Astrocyte of the cerebellum (primary cell): ENCODE measurements at regions not wholly inside any gene's neighbourhood (a gene's known extent, or its start where the extent isn't known, plus 50 kb on each side); places are given as distances from the start of the nearest gene placed in this dataset.

ENCODE experiments used
- DNase-seq: peaks from one replicate; pipeline ENCODE4 v3.0.0-alpha.2; 2011; ENCODE audit warnings: low read depth
- H3K4me3 ChIP-seq: 2 replicates; pipeline ENCODE4 v1.5.1; 2011; ENCODE audit warnings: mild to moderate bottlenecking, low read depth, low read length, moderate library complexity
- CTCF ChIP-seq: IDR thresholded peaks from 2 replicates; pipeline ENCODE4 v1.5.1; 2012; ENCODE audit warnings: low read length, low read depth, moderate library complexity, mild to moderate bottlenecking; ENCODE audit errors: missing control alignments
- in situ Hi-C: cut with HindIII; loops from 2 replicates; pipeline ENCODE4 v1.10.0; 2017; ENCODE audit warnings: low sequenced_read_pairs

GRCh38 chr10:9239298-9239697, 1184.8 kb downstream of the GATA3 start:
- no peak for DNase-seq
- H3K4me3 ChIP-seq = no peak overlapping the region
- TF ChIP-seq CTCF = no peak
- in situ Hi-C loops = no loop called here

- no peak for TF ChIP-seq CTCF
- DNase-seq = no peak
- in situ Hi-C loops = no loop called here
- no peak overlapping the region for H3K4me3 ChIP-seq
Measured at GRCh38 chr10:9243941-9244411, 1189.5 kb downstream of the GATA3 start.

- TF ChIP-seq CTCF = no peak
- no peak for DNase-seq
- in situ Hi-C loops = no loop called here
- H3K4me3 ChIP-seq = no peak overlapping the region
Measured at GRCh38 chr10:9244864-9245263, 1190.4 kb downstream of the GATA3 start.

GRCh38 chr10:9253121-9253520, 1198.6 kb downstream of the GATA3 start:
- H3K4me3 ChIP-seq = no peak overlapping the region
- TF ChIP-seq CTCF = no peak
- in situ Hi-C loops = no loop called here
- DNase-seq = peak; percentile 36

GRCh38 chr10:9254353-9254752, 1199.9 kb downstream of the GATA3 start:
- in situ Hi-C loops = no loop called here
- TF ChIP-seq CTCF = no peak
- no peak overlapping the region for H3K4me3 ChIP-seq
- DNase-seq = peak; percentile 15

- TF ChIP-seq CTCF = no peak
- no peak for DNase-seq
- no peak overlapping the region for H3K4me3 ChIP-seq
- in situ Hi-C loops = no loop called here
Measured at GRCh38 chr10:9260690-9261089, 1206.2 kb downstream of the GATA3 start.

GRCh38 chr10:9262770-9263169, 1208.3 kb downstream of the GATA3 start:
- no peak for DNase-seq
- no peak overlapping the region for H3K4me3 ChIP-seq
- in situ Hi-C loops = no loop called here
- no peak for TF ChIP-seq CTCF
